OCI-M2 (cell line): ENCODE measurements at regions not wholly inside any gene's neighbourhood (a gene's known extent, or its start where the extent isn't known, plus 50 kb on each side); places are given as distances from the start of the nearest gene placed in this dataset.
"Not testable (repeated sequence)": the region's sequence is repeated elsewhere in the genome, so short reads cannot be mapped to it uniquely, and the experiment has no call there.

ENCODE experiments used
- DNase-seq: peaks from one replicate; lab custom pipeline; 2025; ENCODE audit not compliant: unreplicated experiment; lab: John Stamatoyannopoulos, UW

DNA sequence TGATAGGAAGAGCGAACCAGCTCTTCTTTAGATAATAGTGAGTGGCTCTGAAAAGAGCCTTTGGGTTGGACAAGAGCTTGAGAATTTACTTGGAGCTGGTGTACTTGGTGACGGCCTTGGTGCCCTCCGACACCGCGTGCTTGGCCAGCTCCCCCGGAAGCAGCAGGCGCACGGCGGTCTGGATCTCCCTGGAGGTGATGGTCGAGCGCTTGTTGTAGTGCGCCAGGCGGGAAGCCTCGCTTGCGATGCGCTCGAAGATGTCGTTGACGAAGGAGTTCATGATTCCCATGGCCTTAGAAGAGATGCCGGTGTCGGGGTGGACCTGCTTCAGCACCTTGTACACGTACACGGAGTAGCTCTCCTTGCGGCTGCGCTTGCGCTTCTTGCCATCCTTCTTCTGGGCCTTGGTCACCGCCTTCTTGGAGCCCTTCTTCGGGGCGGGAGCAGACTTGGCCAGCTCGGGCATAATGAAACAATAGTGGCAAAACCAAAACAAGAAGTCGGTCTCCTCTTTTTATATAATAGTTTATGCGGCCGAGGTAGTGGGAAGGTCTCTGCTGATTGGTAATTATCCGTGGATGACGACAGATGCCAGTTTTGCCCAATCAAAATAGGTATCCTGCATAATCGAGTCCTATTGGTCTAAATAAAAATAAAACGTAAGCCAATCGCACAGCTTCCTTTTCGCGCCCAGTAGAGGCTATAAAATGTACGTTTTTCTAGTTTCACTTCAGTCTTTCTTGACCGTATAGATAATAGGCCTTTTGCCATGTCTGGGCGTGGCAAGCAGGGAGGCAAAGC, 104.6 kb downstream of the OR2B2 start:
- peak; percentile 96 for DNase-seq

DNA sequence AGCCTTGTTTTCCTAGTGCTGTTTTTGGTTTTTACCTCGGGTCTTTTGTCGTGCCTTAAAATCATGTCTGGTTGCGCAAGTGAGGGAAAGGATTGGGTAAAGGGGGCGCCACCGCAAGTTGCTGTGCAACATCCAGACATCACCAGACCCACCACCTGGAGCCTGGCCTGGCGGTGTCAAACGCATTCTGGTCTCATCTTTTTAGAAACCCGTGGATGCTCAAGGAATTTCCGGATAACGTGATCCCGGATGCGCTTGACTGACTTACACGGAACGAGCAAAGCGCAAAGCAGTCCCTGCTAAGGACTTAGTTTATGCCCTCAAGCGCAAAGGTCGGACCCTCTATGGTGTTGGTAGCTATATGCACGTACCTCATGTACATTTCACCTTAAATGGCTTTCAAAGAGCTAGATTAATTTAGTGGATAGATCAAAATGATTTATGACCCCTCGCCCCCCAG, 105.2 kb downstream of the OR2B2 start:
- no peak for DNase-seq

DNA sequence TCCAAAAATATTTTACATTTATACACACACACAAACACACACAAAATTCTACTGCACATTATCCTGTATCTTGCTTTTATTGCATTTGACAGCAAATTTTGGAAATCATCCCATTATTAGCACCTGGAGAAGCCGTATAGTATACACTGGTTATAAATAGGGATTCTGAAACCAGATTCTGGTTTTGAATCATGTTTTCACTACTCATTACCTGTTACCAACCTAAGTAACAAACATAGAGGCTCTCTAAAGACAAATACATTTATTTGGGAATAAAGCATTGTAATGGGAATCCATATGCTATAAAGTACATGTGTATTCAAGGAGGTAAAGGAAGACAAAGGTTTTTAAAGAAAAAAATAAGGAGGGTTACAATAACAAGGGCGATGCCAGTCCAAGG, 106.8 kb downstream of the OR2B2 start:
- DNase-seq, result no peak

DNA sequence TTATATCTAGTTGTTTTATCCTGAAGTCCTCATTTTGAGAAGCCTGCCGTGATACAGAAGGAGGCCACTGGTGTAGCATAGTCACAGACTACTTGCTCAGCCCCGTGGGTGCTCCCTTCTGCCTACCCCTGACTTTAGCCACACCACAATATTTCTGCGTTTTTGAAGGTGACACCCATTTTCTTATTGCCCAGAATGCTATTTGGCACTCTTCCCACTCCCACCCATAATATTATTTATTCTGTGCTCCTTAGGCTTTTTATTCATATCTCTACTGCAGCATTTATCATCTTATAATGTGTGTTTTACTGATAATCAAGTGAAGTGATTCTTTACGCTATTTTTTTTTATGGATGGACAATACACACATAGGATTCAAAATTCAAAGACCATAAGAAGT, 107.3 kb downstream of the OR2B2 start:
- DNase-seq, result no peak

DNA sequence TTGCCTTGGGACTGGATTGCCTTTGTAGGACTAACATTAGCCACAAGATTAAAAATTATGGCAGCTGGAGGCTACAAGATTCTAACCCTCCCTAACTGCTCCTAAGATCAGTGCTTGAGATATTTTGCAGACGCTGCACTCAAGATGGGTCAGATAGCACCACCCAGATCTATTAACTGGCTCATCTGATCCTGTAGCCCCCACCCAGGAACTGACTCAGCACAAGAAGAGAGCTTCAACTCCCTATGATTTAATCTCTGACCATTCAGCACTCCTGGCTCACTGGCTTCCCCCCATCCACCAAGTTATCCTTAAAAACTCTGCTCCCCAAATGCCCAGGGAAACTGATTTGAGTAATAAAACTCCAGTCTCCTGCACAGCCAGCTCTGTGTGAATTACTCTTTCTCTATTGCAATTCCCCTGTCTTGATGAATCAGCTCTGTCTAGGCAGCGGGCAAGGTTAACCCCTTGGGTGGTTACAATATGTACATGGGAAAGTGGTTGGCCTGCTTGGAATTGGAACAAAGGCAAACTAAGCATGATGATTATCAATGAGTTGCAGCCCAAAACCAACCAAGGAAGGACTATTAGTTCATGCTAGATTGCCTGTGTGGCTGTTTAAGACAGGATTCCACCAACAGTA, 111.3 kb downstream of the OR2B2 start:
- DNase-seq, result no peak

DNA sequence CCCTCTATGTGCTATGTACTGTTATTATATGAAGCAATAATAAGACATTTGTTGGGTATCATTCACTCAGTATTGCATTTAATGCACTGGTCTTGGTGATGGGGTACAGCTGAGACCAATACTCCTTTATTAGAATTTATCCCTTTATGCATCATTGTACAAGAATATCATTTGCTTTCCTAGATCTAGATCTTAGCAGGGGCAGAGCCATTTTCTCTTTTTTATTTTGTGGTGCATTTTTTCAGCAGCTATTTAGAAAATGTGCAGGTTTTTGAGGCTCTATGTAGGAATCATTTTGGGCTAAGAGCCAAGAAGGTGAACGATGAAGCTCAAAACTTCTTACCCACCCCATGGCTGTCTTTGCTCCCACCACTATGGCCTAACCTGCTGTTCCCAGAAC, 114.2 kb downstream of the OR2B2 start:
- no peak for DNase-seq

DNA sequence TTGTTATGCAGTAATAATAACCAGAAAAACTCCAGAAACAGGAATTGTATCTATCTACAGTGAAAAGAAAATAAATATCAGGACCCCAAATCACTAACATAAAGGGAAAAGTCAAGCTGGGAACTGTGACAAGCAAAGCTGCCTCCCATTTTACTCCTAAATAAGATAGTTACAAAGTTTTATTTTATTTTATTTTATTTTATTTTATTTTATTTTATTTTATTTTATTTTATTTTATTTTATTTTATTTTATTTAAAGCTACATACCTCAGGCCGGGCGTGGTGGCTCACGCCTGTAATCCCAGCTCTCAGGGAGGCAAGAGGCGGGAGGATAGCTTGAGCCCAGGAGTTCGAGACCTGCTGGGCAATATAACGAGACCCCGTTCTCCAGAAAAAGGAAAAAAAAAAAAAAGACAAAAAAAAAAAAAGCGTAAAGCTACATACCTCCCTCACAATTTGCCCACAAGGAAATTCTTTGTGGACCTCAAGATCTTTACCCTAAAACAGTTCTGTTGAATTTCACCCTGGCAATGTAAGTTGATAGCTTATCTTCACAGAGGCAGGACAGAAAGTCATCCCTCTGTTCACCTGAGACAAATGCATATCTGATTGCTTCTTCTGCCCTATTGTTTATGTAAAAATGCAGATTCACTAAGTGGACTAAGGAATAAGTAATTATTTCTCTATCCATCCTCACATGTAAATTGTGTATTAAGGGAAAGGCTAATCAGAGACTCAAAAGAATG, 115.3 kb downstream of the OR2B2 start:
- DNase-seq, result not testable (repeated sequence)

DNA sequence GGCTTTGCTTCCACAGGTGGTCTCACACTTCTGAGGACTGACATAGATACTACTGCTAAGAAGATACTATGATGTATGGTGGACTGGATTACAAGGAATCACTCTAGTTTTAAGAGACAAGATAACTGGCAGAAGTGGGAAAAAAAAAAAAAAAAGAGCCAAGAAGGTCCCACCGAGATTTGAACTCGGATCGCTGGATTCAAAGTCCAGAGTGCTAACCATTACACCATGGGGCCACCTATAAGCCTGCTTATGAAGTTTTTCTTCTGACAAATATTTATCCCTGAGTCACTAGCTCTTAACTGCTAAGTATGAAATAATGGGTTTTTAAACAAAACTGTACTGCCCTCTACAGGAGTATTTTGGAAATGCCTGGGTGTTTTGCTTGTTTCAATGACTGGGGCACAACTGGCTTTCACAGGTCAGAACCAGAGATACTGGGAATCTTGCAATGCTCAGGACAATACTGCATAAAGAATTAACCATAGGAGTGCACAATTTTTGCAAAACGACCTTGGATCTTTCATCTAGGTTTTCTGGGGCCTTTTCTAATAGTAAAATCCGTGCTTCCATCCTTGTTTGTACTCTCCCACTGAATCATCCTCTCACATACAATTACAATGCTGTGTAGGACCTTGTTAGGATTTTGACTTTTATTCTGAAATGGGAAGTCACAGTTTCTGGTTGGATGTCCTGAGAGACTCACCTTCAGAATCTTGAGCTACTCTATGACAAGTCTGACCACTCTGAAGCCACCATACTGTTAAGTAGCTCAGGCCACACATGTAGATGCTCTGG, 116.3 kb downstream of the OR2B2 start:
- DNase-seq, result peak; percentile 99

DNA sequence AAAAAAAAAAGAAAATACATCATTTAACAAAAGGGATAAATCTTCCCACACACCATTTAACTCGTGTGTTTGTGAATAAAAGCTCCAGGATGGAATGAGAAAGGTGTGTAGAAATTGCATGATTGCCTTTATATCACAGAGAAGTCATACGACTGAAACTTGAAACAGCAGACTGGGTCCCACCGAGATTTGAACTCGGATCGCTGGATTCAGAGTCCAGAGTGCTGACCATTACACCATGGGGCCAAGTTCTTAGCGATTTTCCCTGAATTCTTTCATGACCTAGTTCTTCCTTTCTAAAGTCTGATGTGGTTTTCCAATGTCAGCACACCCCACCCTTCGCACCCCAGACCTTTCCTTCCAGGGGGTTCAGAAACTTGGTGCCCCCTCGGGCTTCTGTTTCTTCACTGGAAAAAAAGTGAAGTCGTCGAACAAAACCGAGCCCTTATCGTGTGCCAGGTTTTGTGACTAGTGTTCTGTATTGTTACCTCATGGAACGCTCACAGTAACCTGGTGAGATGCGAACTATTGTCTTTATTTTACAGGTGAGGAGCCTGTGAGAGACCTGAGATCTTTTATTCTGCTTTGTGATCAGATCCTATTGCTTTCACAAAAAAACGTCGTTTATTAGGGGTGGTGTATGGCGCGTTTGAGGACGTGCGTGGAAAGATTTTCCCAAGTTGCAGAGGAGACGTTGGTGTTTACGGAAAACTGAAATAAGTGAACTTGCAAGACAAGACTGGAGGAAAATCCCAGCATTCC, 120.8 kb downstream of the OR2B2 start:
- DNase-seq, result peak; percentile 80

DNA sequence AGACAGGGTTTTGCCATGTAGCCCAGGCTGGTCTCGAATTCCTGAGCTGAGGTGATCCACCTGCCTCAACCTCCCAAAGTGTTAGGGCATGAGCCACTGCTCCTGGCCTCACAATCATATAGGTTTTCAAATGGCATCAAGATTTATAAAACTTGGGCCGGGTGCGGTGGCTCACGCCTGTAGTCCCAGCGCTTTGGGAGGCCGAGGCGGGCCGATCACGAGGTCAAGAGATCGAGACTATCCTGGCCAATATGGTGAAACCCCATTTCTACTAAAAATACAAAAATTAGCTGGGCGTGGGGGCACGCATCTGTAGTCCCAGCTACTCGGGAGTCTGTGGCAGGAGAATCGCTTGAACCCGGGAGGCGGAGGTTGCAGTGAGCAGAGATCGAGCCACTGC, 123.8 kb downstream of the OR2B2 start:
- not testable (repeated sequence) for DNase-seq

DNA sequence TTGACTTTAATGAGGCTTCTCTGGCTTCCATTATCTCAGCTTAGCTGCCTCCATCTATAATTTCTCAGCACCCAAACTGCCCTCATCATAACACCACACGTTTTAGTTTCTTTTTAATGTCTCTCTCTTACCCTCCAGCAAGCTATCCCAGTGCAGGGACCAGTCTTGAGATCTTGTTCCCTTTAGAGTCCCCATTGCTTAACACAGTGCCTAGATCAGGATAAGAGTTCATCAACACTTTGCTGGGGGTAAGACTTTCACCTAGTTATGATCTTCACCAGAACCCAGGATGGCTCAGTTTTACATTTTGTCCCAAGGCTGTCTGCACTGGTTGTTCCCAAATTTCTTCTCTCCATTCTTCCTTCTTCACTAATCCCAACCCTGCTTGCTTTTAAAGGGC, 126.1 kb downstream of the OR2B2 start:
- DNase-seq, result no peak

DNA sequence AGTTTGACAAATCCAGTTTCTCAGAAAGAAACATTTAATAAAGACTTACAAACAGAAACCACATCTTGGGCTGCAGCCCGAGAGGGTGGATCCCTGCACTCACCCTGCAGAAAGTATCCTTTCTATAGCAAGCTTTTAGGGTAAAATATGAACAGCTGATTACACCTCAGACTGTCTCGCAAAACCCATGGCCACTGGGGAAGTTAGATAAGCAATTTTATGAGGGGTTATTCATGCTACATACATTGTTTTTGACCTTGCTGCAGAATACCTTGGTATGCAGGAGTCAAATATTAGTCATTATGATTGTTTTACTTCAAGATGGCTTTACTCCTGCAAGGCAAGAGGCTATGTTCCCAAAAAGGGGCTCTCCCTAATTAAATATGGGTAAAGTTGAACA, 126.9 kb downstream of the OR2B2 start:
- no peak for DNase-seq

DNA sequence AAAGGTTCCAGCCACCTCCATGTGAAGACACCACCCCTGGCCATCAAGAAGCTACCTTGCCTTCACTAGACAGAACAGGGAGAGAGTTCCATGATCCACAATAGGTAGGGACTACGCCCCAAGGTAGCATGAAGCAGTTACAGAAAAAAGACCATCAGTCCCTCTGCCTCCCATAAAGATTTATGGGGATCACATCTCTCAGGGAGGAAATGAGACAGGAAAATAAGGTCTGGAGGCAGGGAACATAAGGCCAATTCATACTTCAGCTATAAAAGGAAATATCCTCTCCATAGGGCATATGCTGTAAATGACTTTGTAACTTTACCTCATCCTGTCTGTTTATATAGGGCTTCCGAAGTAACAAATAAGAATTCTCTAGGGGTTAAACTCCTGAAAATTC, 129.4 kb downstream of the OR2B2 start:
- no peak for DNase-seq

DNA sequence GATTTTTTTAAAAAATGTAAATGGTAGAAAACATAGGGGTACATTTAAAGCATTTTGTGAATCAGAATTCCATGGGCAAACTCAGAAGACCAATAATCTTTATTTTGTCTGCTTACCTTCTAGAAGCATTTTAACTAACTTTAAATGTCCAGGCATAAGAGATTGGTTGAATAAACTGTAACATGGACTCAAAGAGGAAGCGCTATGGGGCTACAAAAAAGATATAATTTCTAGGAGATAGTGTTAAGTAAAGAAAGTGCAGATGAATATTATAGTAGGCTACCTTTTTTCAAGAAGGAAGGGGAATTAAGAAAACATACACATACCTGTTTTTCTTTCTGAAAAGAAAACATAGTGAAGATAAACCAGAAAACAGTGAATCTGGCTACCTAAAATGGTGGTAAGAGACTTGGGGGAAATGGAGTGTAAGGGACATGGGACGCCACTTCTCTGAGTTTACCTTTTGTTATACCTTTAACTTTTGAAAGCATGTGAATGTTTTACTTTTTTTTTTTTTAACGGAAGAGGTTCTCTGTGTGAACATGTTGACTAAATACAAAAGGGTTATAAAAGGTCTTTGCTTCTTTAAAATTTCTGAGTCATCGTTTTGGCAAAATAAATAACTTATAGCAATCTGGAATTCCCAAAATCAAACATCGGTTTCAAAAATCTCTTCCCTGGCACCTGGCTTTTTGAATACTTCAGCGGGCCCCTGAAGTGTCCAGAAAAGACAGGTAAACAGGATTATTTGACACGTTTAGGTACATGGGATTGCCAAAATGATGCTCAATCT, 133.4 kb downstream of the OR2B2 start:
- no peak for DNase-seq

DNA sequence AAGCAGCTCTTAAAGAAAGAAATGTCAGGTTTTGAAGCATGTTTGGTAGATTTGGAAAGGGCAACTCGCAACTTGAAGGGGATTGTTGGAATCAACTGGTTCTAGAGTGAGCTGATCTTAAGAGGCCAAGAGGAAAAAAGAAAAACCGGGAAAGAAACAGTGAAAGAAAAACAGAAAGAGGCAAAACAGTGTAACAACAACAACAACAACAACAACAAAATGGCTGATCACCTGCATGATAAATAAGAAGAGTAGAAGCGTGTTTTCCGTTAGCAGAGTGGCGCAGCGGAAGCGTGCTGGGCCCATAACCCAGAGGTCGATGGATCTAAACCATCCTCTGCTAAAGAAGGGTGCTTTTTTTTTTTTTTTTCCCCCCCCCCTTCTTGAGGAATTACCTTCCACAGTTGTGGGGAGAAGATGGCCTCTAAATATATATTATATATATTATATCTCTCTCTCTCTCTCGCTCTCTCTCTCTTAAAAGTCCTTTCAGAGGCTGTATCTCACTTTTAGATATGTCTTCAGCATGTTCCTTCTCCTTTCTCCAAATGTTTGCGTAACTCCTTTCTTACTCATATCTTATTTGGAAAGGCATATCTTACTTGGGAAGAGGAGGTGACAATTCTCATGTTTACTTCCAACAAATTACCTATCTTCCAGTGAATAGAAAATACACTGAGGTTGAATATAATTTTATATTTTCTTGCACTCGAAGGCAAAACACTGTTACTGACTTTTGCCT, 134.4 kb downstream of the OR2B2 start:
- no peak for DNase-seq

DNA sequence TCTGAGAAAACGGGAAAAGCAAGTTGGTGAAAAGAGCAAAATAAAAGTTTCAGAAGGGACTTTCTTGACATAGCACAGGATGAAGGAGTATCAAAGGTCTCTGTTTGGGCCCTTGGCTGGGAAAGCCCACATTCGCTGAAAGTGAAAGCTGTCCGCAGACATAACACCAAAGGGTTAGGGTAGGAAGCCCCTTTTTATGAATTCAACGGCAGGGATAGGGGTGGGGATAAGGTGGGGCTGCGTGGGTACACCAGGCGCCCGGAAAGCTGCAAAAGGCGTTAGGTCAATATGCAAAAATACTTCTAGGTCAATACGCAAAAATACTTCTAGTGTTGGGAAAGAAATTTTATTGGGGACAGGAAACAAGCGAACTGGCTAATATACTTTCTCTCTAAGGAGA, 135.1 kb downstream of the OR2B2 start:
- no peak for DNase-seq

DNA sequence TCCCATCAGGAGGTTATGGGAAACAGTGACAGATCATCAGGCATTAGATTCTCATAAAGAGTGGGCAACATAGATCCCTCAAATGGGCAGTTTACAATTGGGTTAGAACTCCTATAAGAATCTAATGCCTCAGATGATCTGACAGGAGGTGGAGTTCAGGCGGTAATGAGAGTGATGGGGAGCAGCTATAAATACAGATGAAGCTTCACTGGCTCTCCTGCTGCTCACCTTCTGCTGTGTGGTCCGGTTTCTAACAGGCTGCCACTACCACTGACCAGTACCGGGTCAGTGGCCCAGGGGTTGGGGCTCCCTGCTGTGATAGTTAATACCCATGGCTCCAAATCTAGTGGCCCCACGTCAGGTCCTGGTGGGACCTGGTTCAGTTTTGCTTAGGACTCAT, 135.7 kb downstream of the OR2B2 start:
- DNase-seq, result no peak

DNA sequence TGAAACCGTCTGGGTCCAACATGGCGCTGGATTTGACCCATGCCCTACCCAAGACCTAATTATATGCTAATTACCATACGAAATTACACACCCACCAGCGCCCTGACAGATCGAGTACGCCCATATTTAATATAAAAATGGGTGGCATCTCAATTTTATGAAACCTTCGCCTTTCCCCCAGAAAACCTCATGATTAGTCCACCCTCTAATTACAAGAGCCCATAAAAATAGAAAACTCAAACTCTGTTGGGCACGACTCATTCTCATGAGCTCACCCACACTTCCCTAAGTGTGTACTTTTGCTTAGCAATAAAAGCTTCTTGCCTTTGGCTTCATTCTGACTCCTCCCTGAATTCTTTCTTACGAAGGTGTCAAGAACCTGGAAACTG, 136.4 kb downstream of the OR2B2 start:
- DNase-seq, result no peak
